Muscle of leg (tissue), 3 donors: ENCODE measurements at regions not wholly inside any gene's neighbourhood (a gene's known extent, or its start where the extent isn't known, plus 50 kb on each side); places are given as distances from the start of the nearest gene placed in this dataset.

Source experiments
- DNase-seq: peaks from one replicate; pipeline ENCODE4 v3.0.0; 2013
- H3K27ac ChIP-seq: one replicate; pipeline ENCODE4 v1.5.1; 2013; ENCODE audit warnings: mild to moderate bottlenecking, low read length, control low read depth
- H3K27me3 ChIP-seq: one replicate; pipeline ENCODE4 v1.6.1; 2013; ENCODE audit warnings: low read length; ENCODE audit not compliant: control insufficient read depth, insufficient read depth
- H3K36me3 ChIP-seq: one replicate; pipeline ENCODE4 v1.6.1; 2013; ENCODE audit warnings: low read length; ENCODE audit not compliant: control insufficient read depth, insufficient read depth
- H3K4me1 ChIP-seq: one replicate; pipeline ENCODE4 v1.6.1; 2013; ENCODE audit warnings: low read length; ENCODE audit not compliant: control insufficient read depth, insufficient read depth
- H3K4me3 ChIP-seq: one replicate; pipeline ENCODE4 v1.5.1; 2013; ENCODE audit warnings: low read length, control low read depth
- H3K9me3 ChIP-seq: replicated peaks from 2 replicates; pipeline ENCODE4 v1.6.1; 2013; ENCODE audit warnings: low read depth, low read length; ENCODE audit not compliant: control insufficient read depth
- WGBS: methylation state at CpG from one replicate; pipeline ENCODE4 v1.1.5; 2013; ENCODE audit warnings: missing lambda C conversion rate; ENCODE audit not compliant: insufficient coverage; 5-methylcytosine and 5-hydroxymethylcytosine counted together

DNA sequence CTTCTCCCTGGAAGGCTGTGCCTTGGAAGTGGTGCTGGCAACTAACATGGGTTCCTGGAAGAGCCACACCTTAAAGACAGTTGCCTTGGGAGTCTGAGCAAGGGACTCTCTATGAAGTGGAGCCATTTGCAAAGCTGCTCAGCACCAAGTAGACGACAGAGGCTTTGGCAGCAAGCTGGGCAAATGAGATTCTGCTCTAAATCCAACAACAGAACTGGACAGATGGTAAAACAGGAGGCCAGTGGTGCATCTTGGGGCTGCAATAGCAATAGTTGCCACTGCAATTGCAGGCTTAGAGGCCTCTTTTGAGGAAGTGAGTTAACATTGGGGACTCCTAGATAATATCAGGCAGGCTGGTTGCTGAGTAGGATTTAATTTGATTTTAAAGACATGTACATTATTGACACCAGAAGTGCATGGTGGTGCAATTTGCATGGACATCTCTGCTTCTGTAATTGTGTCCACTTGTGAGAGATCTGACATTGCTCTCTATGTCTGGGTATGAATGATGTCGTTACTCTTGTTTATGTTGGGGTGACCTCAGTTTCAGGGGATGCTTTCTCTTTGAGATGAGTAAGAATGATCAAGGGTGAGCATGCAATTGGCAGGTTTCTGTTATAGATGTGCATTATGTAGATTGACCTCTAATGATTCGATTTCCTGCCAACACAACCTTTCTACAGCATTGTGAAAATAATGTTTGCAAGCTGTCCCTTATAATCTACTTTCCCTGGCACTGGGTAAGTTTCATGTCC is 568.3 kb upstream of the MEX3C start:
- Histone ChIP-seq H3K4me1 (no peaks in the 10 kb centered on the region), H3K27ac (no peak overlapping the region), H3K9me3 (no peaks in the 10 kb centered on the region), H3K27me3 (no peaks in the 10 kb centered on the region), H3K4me3 (no peak overlapping the region), H3K36me3 (no peaks in the 10 kb centered on the region)
- WGBS, result 43% methylated on average over 1 of the region's 3 CpGs
- DNase-seq, result no peak

DNA sequence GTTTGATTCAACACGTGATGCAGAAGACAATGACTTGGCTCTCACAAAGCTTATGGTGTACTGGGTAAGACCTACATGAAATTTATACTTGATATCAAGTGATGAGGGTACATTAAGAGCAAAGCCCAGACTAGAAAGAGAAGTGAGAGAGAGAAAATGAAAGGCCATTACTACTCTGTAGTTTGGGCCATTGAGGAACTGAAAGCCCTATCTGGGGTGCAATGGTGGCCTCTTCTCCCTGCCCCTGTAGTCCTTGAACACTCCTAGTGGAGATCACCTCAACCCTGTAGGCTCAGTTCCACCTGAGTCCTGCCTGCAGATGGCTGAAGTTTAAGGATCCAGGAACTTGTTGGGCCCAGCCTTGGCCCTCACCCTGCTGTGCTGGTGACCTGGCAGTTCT is 569.8 kb upstream of the MEX3C start:
- no peaks in the 10 kb centered on the region for H3K27me3 ChIP-seq
- 78% methylated on average over 1 of the region's 1 CpG for WGBS
- no peaks in the 10 kb centered on the region for H3K9me3 ChIP-seq
- DNase-seq, result no peak
- no peaks in the 10 kb centered on the region for H3K4me1 ChIP-seq
- H3K4me3 ChIP-seq, result no peak overlapping the region
- H3K36me3 ChIP-seq, result no peaks in the 10 kb centered on the region
- H3K27ac ChIP-seq, result no peak overlapping the region

DNA sequence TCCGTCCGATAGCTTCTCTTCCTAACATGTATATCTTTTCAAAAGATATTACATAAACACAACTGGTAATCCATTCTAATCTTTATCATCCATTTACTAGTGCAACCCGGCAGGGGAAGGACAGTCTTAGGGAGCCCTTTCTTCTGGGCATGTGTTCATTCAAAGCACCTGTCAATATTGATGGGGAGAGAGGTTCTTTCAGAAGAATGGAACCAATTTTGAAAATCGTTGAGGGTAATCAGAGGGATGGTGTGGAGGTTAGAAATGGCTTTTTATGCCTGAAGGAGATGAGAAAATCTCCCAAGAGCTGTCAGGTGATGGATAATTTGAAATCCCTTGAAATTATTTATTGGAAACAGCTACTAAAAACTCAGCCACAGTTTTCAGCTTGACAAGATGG is 561.9 kb upstream of the DCC start:
- 68% methylated on average over 2 of the region's 4 CpGs for WGBS
- Histone ChIP-seq H3K9me3 (no peaks in the 10 kb centered on the region), H3K27me3 (no peaks in the 10 kb centered on the region), H3K4me1 (no peaks in the 10 kb centered on the region), H3K4me3 (no peak overlapping the region), H3K27ac (no peak overlapping the region), H3K36me3 (no peaks in the 10 kb centered on the region)
- no peak for DNase-seq

DNA sequence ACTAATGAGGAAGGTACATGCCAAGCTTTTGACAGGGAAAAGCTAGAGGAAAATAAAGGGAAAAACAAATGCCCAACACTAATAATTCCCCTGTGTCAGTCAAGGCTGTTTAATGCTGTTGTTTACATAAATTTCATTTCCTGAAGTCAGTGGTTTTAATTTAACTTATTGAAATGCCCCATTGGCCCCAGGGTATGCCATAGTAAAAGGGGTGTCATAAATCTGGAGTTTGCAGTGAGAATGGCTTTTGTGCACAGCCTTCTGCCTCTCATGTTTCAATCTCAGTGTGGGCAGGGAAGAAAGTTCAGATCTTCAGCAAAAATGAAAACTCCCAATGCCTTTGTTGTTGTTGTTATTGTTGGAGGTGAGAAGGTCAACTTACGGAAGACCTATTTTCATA is 550.1 kb upstream of the DCC start:
- Histone ChIP-seq H3K36me3 (no peaks in the 10 kb centered on the region), H3K9me3 (no peaks in the 10 kb centered on the region), H3K27me3 (no peaks in the 10 kb centered on the region), H3K4me3 (no peak overlapping the region), H3K4me1 (no peaks in the 10 kb centered on the region), H3K27ac (no peak overlapping the region)
- no CpG with 5 or more reads among the region's 1 CpG for WGBS
- no peak for DNase-seq

DNA sequence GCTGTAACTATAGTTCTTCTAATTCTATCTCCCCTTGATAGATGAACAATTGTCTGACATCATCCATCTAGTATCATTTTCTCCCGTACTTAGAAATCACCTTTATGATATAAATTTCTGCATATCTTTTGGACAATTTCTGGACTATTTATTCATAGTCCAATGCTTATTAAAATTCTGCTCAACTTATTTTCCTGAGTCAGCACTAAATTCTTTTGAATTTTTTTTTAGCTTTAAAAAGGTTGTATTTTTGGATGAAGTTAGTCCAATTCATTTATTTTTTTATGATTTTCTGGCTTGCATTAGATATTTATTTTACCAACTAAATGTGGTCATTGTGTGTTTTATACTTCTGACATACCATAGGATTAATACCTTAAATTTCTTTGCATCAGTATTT is 538.5 kb upstream of the DCC start:
- H3K4me3 ChIP-seq, result no peak overlapping the region
- WGBS, result no CpG with 5 or more reads among the region's 1 CpG
- no peak for DNase-seq
- H3K27me3 ChIP-seq, result no peaks in the 10 kb centered on the region
- H3K9me3 ChIP-seq, result no peaks in the 10 kb centered on the region
- no peaks in the 10 kb centered on the region for H3K36me3 ChIP-seq
- no peaks in the 10 kb centered on the region for H3K4me1 ChIP-seq
- H3K27ac ChIP-seq, result no peak overlapping the region

DNA sequence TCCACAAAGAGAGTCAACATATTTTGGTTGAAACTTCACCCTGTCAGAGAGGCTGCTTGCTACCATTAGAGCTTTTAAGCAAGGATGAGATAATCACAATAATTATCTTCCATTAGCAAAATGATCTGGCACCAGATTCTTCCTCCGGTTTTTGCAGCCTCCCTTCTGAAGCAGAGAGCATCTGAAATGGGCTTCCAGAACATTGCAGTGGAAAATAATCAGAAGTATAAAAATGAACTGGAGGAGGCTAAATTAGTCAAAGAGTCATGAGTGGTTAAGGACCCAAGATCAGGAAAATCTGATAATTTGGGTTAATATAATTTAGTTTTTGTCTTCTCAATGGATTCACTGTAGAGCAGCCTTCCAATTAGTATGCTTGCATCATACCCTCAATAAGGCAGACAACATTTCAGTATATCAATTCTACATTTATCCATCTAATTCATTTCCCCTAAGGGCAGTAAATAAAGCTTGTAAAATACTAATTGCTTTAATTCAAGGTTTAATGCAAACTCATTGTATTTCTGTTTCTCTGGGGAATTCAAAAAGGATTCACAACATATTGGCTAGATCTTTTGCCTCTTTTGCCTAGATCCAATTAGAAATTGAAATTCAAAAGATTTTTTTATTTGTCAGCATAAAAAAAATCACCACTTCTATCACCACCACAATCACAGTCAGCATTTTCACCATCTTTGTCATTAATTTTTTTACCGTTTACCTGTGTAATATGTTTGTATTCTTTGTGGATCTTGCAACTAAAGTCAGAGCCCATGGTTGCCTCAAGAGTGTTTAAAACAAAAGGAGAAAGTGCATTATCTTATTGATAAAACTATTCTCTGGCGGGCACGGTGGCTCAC is 537.2 kb upstream of the DCC start:
- DNase-seq, result no peak
- Histone ChIP-seq H3K27me3 (no peaks in the 10 kb centered on the region), H3K9me3 (no peaks in the 10 kb centered on the region), H3K4me3 (no peak overlapping the region), H3K36me3 (no peaks in the 10 kb centered on the region), H3K4me1 (no peaks in the 10 kb centered on the region), H3K27ac (no peak overlapping the region)
- WGBS, result 100% methylated on average over 2 of the region's 4 CpGs

DNA sequence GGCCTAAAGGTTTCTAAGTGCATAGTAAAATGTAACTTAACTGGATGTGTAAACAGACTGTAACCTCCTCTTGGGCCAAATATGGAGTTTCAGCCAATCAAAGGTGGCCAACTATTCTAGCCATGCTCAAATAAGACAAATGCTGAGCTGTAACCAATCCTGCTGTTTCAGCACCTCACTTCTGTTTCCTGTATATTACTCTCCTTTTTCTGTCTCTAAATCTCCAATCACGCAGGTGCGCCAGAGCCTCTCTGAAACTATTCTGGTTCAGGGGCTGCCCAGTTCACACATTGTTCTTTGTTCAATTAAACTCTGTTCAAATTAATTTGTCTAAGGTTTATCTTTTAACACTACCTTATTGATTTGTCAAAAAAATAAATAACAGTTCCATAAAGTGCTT is 532.7 kb upstream of the DCC start:
- no CpG with 5 or more reads among the region's 2 CpGs for WGBS

DNA sequence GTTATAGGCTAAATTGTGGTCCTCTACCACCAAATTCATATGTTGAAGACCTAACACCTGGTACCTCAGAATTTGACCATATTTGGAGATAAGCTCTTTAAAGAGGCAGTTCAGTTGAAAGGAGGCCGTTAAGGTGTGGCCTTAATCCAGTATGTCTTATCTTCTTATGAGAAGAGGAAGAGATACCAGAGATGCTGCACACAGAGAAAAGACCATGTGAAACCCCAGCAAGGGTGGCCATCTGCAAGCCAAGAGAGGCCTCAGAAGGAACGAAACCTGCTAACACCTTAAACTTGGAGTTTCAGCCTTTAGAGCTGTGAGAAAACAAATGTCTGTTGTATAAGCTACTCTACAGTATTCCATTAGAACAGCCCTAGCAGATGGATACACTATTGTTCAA is 528.1 kb upstream of the DCC start:
- H3K36me3 ChIP-seq, result no peaks in the 10 kb centered on the region
- 100% methylated on average over 1 of the region's 2 CpGs for WGBS
- DNase-seq, result no peak

More for the DNA sequence above, 532.7 kb upstream of the DCC start:
- Histone ChIP-seq H3K9me3 (no peaks in the 10 kb centered on the region), H3K36me3 (no peaks in the 10 kb centered on the region), H3K4me3 (no peak overlapping the region), H3K27ac (no peak overlapping the region), H3K4me1 (no peaks in the 10 kb centered on the region), H3K27me3 (no peaks in the 10 kb centered on the region)
- DNase-seq, result no peak

DNA sequence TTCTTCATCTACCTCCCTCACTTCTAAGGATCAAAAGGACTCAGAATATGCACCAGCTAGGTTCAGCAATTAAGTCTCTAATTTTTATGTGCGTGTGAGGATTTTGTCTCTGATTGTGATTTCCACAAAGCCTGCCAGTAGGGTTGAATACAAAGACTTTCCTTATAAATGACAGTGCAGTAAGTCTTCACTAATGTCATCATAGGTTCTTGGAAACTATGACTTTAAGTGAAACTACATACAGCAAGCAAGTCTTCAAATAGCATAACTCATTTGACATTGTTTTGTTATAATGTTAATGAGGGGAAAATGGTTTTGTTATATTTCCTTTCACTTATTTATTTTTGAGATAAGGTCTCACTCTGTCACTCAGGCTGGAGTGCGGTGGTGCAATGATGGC is 526.3 kb upstream of the DCC start:
- Histone ChIP-seq H3K9me3 (no peaks in the 10 kb centered on the region), H3K4me1 (no peaks in the 10 kb centered on the region), H3K36me3 (no peaks in the 10 kb centered on the region), H3K27ac (no peak overlapping the region), H3K4me3 (no peak overlapping the region), H3K27me3 (no peaks in the 10 kb centered on the region)
- no peak for DNase-seq
- no CpG with 5 or more reads among the region's 2 CpGs for WGBS

More for the DNA sequence above, 528.1 kb upstream of the DCC start:
- H3K9me3 ChIP-seq, result no peaks in the 10 kb centered on the region
- H3K27me3 ChIP-seq, result no peaks in the 10 kb centered on the region
- H3K4me3 ChIP-seq, result no peak overlapping the region
- no peak overlapping the region for H3K27ac ChIP-seq
- H3K4me1 ChIP-seq, result no peaks in the 10 kb centered on the region

DNA sequence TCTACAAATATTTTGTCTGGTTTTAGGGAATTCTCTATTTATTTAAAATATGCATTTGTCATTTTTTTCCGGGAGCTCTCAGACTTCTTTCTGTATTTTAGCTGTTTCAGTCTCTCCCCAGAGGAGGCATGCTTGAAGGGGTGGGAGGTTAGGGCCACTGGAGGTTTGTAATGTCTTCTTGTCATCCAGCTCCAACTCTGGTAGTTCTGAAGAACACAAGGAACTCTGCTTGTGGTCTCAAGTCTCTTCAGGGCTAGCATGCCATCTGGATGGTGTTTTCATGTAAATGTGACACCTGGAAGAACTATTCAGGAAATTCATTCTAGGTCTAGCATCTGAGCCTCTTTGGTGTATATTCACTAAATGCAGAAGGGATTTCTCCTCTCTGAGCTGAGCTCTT is 518.4 kb upstream of the DCC start:
- no CpG with 5 or more reads among the region's 1 CpG for WGBS
- H3K27ac ChIP-seq, result no peak overlapping the region
- no peaks in the 10 kb centered on the region for H3K4me1 ChIP-seq
- H3K4me3 ChIP-seq, result no peak overlapping the region
- no peaks in the 10 kb centered on the region for H3K9me3 ChIP-seq
- H3K27me3 ChIP-seq, result no peaks in the 10 kb centered on the region
- no peak for DNase-seq
- no peaks in the 10 kb centered on the region for H3K36me3 ChIP-seq
